ENCODE measurements at regions not wholly inside any gene's neighbourhood (a gene's known extent, or its start where the extent isn't known, plus 50 kb on each side); places are given as distances from the start of the nearest gene placed in this dataset.

GRCh38 chr20:1710484-1710883 is 52.9 kb upstream of the SIRPG start:
- no peak for DNase-seq

- DNase-seq, result no peak
Observed at GRCh38 chr20:1707588-1708449, 50.2 kb upstream of the SIRPG start.
